ENCODE measurements at regions not wholly inside any gene's neighbourhood (a gene's known extent, or its start where the extent isn't known, plus 50 kb on each side); places are given as distances from the start of the nearest gene placed in this dataset.

- no peak overlapping the region for H3K4me3 ChIP-seq (ENCODE audit: low read depth, low read length)
- no peaks in the 10 kb centered on the region for H3K27me3 ChIP-seq (ENCODE audit: control insufficient read depth, insufficient read depth, low read length)
- no peak for DNase-seq (ENCODE audit: low read depth)
- TF ChIP-seq CTCF (IDR thresholded peaks at IDR 0.05; ENCODE audit: insufficient read depth, low read length, poor library complexity, severe bottlenecking): no peak
- no peaks in the 10 kb centered on the region for H3K36me3 ChIP-seq (ENCODE audit: control insufficient read depth, insufficient read depth, low read length)
These were observed 199.2 kb upstream of the PRDM1 start for GRCh38 chr6:105886814-105887544.

GRCh38 chr6:105886066-105886813 is 199.9 kb upstream of the PRDM1 start:
- DNase-seq (ENCODE audit: low read depth): no peak

GRCh38 chr6:105884426-105884825 is 201.7 kb upstream of the PRDM1 start:
- Histone ChIP-seq H3K27me3 (ENCODE audit: control insufficient read depth, insufficient read depth, low read length) (peaks cover 2% of the 10 kb centered on the region), H3K36me3 (ENCODE audit: control insufficient read depth, insufficient read depth, low read length) (no peaks in the 10 kb centered on the region), H3K4me3 (ENCODE audit: low read depth, low read length) (no peak overlapping the region)
- no peak for DNase-seq (ENCODE audit: low read depth)
- TF ChIP-seq CTCF (IDR thresholded peaks at IDR 0.05; ENCODE audit: insufficient read depth, low read length, poor library complexity, severe bottlenecking): no peak

More at GRCh38 chr6:105886066-105886813, 199.9 kb upstream of the PRDM1 start:
- Histone ChIP-seq H3K4me3 (ENCODE audit: low read depth, low read length) (no peak overlapping the region), H3K27me3 (ENCODE audit: control insufficient read depth, insufficient read depth, low read length) (no peaks in the 10 kb centered on the region), H3K36me3 (ENCODE audit: control insufficient read depth, insufficient read depth, low read length) (no peaks in the 10 kb centered on the region)
- TF ChIP-seq CTCF (IDR thresholded peaks at IDR 0.05; ENCODE audit: insufficient read depth, low read length, poor library complexity, severe bottlenecking): no peak

GRCh38 chr6:105884011-105884410 is 202.1 kb upstream of the PRDM1 start:
- Histone ChIP-seq H3K36me3 (ENCODE audit: control insufficient read depth, insufficient read depth, low read length) (no peaks in the 10 kb centered on the region), H3K4me3 (ENCODE audit: low read depth, low read length) (no peak overlapping the region), H3K27me3 (ENCODE audit: control insufficient read depth, insufficient read depth, low read length) (peaks cover 2% of the 10 kb centered on the region)
- no peak for TF ChIP-seq CTCF (IDR thresholded peaks at IDR 0.05; ENCODE audit: insufficient read depth, low read length, poor library complexity, severe bottlenecking)
- no peak for DNase-seq (ENCODE audit: low read depth)

GRCh38 chr6:105882828-105883227 is 203.3 kb upstream of the PRDM1 start:
- DNase-seq (ENCODE audit: low read depth): no peak
- H3K27me3 ChIP-seq (ENCODE audit: control insufficient read depth, insufficient read depth, low read length): peaks cover 2% of the 10 kb centered on the region
- H3K36me3 ChIP-seq (ENCODE audit: control insufficient read depth, insufficient read depth, low read length): no peaks in the 10 kb centered on the region
- no peak for TF ChIP-seq CTCF (IDR thresholded peaks at IDR 0.05; ENCODE audit: insufficient read depth, low read length, poor library complexity, severe bottlenecking)
- H3K4me3 ChIP-seq (ENCODE audit: low read depth, low read length): no peak overlapping the region
